Vagina (tissue), 2 donors: ENCODE measurements at regions not wholly inside any gene's neighbourhood (a gene's known extent, or its start where the extent isn't known, plus 50 kb on each side); places are given as distances from the start of the nearest gene placed in this dataset.

Experiments used
- POLR2AphosphoS5 ChIP-seq, 2 donors: sonication (generic); formaldehyde crosslinking; IDR thresholded peaks; one replicate each; pipeline ENCODE4 v1.9.0; 2017; ENCODE audit warnings: antibody characterized with exemption in 2 of 2, mild to moderate bottlenecking in 2 of 2, low read depth in 1 of 2; ENCODE audit not compliant: insufficient read depth in 1 of 2
- TF ChIP-seq, protein P1 (sequence below), 3 experiments: fragments of 450-650 bp in 2 of 3; fragments of 200-600 bp in 1 of 3; sonication (generic) in 1 of 3; IDR thresholded peaks; one replicate each; pipeline ENCODE4 v1.5.1; 2017 to 2019; ENCODE audit warnings: antibody characterized with exemption in 3 of 3, mild to moderate bottlenecking in 2 of 3, moderate library complexity in 2 of 3

DNA sequence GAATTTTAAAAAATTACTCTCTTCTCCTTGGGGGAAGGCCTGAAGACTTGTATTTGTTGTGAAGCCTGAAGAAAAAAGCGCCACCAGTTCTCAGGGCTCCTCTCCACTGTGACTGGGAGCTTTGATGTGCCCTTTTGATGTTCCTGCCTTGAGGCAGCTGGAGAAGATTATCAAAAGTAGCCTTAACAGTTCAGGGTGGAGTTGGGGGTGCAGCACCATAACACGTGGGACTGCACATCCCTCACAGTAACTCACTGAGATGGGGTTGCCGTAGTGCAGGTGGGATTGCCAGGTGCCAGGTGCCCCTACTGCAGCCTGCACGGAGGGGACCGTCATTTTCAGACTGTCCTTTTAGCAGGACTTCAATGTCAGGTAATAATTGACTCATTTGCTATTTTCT is 474.1 kb downstream of the ETNK1 start:
- no peak for TF ChIP-seq POLR2AphosphoS5 (IDR thresholded peaks at IDR 0.05; ENCODE audit: insufficient read depth in 1 of 2, low read depth in 1 of 2)
- TF ChIP-seq, protein P1, sequence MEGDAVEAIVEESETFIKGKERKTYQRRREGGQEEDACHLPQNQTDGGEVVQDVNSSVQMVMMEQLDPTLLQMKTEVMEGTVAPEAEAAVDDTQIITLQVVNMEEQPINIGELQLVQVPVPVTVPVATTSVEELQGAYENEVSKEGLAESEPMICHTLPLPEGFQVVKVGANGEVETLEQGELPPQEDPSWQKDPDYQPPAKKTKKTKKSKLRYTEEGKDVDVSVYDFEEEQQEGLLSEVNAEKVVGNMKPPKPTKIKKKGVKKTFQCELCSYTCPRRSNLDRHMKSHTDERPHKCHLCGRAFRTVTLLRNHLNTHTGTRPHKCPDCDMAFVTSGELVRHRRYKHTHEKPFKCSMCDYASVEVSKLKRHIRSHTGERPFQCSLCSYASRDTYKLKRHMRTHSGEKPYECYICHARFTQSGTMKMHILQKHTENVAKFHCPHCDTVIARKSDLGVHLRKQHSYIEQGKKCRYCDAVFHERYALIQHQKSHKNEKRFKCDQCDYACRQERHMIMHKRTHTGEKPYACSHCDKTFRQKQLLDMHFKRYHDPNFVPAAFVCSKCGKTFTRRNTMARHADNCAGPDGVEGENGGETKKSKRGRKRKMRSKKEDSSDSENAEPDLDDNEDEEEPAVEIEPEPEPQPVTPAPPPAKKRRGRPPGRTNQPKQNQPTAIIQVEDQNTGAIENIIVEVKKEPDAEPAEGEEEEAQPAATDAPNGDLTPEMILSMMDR (IDR thresholded peaks at IDR 0.05) = no peak
